ENCODE measurements at regions not wholly inside any gene's neighbourhood (a gene's known extent, or its start where the extent isn't known, plus 50 kb on each side); places are given as distances from the start of the nearest gene placed in this dataset.

DNA sequence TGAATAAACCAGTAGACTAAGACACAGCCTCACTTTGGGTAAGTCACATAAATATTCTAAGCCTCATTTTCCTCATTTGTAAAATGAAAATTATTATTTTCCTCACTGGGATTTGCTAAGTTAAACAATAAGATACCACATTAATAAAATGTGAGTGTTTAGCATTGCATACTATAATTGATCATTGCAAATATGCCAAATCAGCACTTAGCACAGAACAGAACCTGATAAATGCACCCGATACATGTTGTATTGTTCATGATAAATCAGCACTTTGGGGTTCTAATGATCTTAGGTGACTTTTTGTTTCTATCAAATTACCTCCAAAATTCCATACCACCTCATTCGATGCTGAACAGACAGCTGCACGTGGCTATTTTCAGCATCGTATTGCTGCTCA lies 50.2 kb upstream of the RAPGEF4 start:
- no peak for DNase-seq (ENCODE audit: insufficient read length)
- TF ChIP-seq POLR2A (IDR thresholded peaks at IDR 0.05; ENCODE audit: low read depth, low read length) (no peak), POLR2AphosphoS5 (IDR thresholded peaks at IDR 0.05; ENCODE audit: low read depth, low read length) (no peak), TAF1 (IDR thresholded peaks at IDR 0.05; ENCODE audit: borderline replicate concordance, low read depth, low read length) (no peak)
- no peak for FAIRE-seq
